GM04504 (cell line): ENCODE measurements at regions not wholly inside any gene's neighbourhood (a gene's known extent, or its start where the extent isn't known, plus 50 kb on each side); places are given as distances from the start of the nearest gene placed in this dataset.
"Not testable (repeated sequence)": the region's sequence is repeated elsewhere in the genome, so short reads cannot be mapped to it uniquely, and the experiment has no call there.

Experiments
- DNase-seq: peaks from one replicate; pipeline ENCODE4 v3.0.0-alpha.2; 2012; ENCODE audit warnings: low read depth

GRCh38 chr4:53920116-53920515, 144.3 kb downstream of the CHIC2 start:
- no peak for DNase-seq

DNA sequence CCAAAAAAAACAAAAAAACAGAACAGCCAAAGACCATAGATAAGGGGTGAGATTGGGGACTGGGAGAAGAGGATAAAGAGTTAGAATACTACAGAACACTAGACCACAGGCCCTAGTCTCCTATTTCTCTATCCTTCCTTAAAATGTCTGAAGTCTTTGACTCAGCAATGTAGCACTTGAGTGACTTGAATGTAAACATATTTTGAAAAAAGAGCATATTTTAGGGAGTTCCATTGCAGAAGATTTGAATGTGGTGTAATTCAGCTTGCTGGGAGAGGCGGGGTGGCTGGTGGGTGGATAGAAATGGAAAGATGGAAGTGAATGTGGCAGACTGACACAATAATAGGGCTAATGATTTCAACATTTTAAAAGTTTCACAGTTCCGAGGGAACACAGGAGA, 144.9 kb downstream of the CHIC2 start:
- no peak for DNase-seq

GRCh38 chr4:53917729-53918128, 146.7 kb downstream of the CHIC2 start:
- no peak for DNase-seq

DNA sequence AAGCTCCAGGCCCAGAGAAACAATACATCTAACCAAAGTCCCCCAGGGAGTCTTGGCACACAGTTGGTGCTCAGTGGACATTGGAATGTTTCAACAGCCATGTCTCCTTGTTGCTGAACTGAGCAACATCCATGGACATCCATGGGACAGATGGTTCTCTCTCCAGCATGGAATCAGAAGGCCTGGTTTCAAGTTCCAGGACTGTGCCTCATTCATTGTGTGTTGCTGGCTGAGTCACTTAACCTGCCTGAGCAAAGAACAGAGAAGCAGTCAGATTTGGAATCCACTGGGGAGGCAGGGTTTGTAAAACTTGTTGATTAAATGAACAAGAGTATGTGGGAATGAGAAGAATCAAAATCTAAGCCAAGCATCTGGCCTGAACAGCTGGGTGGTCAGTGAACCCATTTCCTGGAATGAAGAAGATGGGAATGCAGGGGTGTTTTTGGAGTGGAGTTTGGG, 147.9 kb downstream of the CHIC2 start:
- DNase-seq, result no peak

DNA sequence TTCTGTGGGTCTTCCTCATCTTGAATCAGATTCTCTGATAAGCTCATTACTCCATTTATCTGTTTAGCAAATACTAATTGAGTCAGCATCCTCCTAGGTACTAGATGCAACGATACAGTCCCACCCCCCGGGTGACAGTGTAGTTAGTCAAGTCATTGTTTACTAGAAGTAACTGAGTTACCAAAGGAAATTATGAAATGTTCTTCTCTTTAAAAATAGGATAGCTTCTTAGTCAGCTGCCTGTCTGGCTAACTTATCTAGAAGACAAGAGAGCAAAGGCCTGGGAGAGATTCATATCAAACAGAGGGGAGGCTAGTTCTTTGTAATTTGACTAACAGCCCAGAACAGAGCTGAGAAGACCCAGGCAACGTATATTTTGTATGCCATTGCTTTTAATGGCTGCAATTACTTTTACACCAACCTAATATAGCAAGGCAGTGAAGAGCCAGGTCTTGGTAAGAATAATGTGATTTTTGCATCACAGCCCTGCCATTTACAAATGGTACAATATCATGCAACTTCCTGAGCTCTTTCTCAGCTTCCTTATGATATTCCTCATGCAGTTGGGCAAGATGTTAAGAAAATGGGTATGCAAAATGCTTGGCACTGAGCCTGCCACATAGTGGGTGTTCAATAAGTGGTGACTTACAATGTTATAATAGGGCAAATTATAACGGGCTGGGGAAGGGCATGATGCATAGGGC, 149.9 kb downstream of the CHIC2 start:
- peak; percentile 68 for DNase-seq

DNA sequence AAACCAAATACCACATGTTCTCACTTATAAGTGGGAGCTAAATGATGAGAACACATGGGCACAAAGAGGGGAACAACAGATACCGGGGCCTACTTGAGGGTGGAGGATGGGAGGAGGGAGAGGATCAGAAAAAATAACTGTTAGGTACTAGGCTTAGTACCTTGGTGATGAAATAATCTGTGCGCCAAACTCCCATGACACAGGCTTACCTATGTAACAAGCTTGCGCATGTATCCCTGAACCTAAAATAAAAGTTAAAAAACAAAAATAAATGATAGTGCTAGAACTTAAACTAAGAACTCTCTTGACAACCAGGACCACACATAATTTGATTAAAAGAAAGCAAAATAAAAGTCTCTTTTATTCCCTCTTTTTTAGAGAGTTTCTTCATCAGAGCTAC, 150.6 kb downstream of the CHIC2 start:
- no peak for DNase-seq

- DNase-seq, result no peak
Observed at GRCh38 chr4:53912766-53913497, 151.5 kb downstream of the CHIC2 start.

DNA sequence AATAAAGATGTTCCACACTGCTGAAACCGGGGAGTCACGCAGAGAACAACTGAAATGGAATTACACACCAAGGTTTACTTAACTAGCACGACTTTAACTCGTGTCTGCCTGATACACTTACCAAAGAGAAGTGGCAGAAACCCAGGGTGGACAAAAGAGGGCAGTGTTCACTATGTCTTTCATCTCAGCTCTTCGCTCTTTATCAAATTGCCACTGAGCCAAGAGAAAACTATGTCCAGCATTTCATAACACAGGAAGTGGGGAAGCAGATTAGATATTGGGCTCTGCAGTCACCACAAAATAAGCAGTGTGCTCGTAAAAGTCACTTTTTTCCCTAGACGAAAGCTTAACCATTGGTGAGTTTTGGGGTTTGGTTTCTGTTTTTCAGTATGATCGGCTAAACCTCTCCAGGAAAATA, 155.7 kb downstream of the CHIC2 start:
- peak; percentile 72 for DNase-seq

DNA sequence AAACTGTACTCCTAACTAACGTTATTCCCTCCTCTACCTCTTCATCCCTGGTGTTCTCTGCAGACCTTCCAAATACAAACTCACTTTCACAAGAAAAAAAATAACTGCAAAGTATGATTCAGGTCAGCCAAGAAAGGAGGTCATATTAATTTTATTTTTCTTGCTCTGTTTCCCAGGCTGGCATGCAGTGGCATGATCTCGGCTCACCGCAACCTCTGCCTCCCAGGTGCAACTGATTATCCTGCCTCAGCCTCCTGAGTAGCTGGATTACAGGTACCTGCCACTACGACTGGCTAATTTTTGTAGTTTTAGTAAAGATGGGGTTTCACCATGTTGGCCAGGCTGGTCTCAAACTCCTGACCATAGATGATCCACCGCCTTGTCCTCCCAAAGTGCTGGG, 156.6 kb downstream of the CHIC2 start:
- DNase-seq, result no peak

GRCh38 chr4:53906606-53907190, 157.7 kb downstream of the CHIC2 start:
- no peak for DNase-seq

DNA sequence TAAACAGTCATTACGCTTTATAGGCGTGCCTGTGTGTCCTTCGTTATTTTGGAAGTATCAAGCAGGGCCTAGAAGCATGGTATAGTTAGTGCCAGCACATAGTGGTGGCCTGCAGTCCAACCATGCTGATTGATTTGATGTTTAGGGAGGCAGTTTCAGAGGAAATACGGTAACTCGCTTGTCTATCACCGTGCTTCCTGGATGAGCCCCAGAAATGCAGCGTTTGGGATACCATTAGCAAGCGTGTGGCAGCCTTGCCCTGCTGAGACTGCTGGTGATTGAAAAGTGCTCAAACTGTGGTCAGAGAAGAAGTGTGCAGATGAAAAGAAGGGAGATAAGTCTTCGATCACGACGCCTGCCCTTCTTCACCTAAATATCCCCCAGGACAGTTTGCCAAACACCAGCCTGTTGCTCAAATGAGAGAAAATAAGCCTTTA, 158.4 kb downstream of the CHIC2 start:
- DNase-seq, result no peak

- no peak for DNase-seq
Observed at GRCh38 chr4:53905276-53905940, 159.0 kb downstream of the CHIC2 start.

GRCh38 chr4:53902786-53903185, 161.6 kb downstream of the CHIC2 start:
- DNase-seq, result no peak

DNA sequence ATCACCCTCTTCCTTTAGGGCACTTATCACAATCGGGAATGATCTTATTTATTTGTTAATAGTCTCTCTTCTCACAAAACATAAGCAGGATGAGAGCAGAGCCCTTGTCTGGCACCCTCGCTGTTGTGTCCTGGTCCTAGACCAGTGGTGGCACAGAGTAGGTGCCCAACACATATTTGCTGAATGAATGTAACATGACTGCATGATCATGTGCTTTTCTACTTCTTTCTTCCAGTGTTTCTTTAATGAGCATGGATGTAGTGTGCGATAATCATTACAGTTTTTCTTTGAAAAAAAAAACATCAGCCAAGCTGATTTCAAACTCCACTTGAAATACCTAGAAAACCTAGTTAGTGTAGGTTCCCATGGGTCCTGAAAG, 164.1 kb downstream of the CHIC2 start:
- no peak for DNase-seq

GRCh38 chr4:53899586-53900270, 164.7 kb downstream of the CHIC2 start:
- DNase-seq, result peak; percentile 81

DNA sequence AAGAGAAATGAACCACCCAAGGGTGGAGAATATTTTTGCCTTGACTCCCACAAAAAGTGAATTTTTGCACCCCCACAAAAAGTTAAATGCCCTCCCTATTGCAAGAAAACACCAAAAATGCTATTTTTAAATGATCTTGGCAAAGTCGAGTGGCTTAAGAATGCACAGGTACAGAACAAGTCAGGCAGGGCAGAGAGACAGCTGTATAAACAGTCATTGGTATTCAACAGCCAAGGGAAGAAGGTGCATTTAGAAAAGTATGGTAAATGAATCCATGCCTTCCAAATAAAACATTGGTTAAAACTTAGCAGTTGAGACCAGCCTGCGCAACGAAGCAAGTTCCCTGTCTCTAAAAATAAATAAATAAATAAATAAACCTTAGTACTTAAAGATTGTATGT, 169.3 kb downstream of the CHIC2 start:
- DNase-seq, result no peak

GRCh38 chr4:53890461-53890860, 173.9 kb downstream of the CHIC2 start:
- no peak for DNase-seq

- no peak for DNase-seq
Observed at GRCh38 chr4:53889326-53890055, 174.9 kb downstream of the CHIC2 start.

GRCh38 chr4:53886090-53886489, 178.3 kb downstream of the CHIC2 start:
- no peak for DNase-seq

DNA sequence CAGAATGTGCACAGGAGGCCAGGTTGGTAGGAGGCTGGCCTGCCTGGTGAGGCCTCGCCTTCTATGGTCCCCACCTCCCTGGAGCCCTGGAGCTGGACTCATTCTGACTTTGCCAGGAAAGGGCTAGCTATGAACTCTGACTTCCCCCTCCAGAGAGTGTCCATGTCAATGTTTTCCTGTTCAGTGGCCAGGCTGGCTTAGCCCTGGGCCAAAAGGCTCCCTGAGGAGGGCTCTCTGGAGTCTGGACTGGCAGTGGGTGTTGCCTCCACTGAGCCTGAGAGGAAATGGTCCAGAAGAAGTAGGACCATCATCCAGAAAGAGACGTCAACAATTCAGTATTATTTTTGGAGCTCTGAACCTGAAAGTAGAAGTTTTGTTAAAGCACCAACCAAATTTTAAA, 178.7 kb downstream of the CHIC2 start:
- DNase-seq, result no peak

GRCh38 chr4:53877096-53877495, 187.3 kb downstream of the CHIC2 start:
- DNase-seq, result not testable (repeated sequence)
